Neural progenitor cell (in vitro differentiated cells): ENCODE measurements at regions not wholly inside any gene's neighbourhood (a gene's known extent, or its start where the extent isn't known, plus 50 kb on each side); places are given as distances from the start of the nearest gene placed in this dataset.

Experiments
- DNase-seq: peaks from one replicate; pipeline ENCODE4 v3.0.0-alpha.2; 2016; ENCODE audit warnings: low spot score
- H2AFZ ChIP-seq: fragments of 200-600 bp; sonication (generic); replicated peaks from 2 replicates; pipeline ENCODE4 v1.6.1; 2016; ENCODE audit warnings: antibody characterized with exemption
- H3F3A ChIP-seq: fragments of 200-600 bp; sonication (generic); 2 replicates; pipeline ENCODE4 v1.6.1; 2016; ENCODE audit warnings: antibody characterized with exemption, low read depth
- H3K27ac ChIP-seq: fragments of 200-600 bp; sonication (generic); 2 replicates; pipeline ENCODE4 v1.5.1; 2016; ENCODE audit warnings: mild to moderate bottlenecking
- H3K27me3 ChIP-seq: fragments of 200-600 bp; sonication (generic); 2 replicates; pipeline ENCODE4 v1.6.1; 2016; ENCODE audit warnings: mild to moderate bottlenecking, moderate library complexity
- H3K36me3 ChIP-seq: fragments of 200-600 bp; sonication (generic); 2 replicates; pipeline ENCODE4 v1.5.1; 2016
- H3K4me1 ChIP-seq: fragments of 200-600 bp; sonication (generic); 2 replicates; pipeline ENCODE4 v1.6.1; 2016; ENCODE audit warnings: mixed run types
- H3K4me2 ChIP-seq: fragments of 200-600 bp; sonication (generic); 2 replicates; pipeline ENCODE4 v1.6.1; 2016
- H3K4me3 ChIP-seq: fragments of 200-600 bp; sonication (generic); 2 replicates; pipeline ENCODE4 v1.5.1; 2016
- H3K79me2 ChIP-seq: fragments of 200-600 bp; sonication (generic); 2 replicates; pipeline ENCODE4 v1.6.1; 2016; ENCODE audit warnings: low read depth
- H3K9ac ChIP-seq: fragments of 200-600 bp; sonication (generic); 2 replicates; pipeline ENCODE4 v1.6.1; 2016
- H3K9me3 ChIP-seq: fragments of 200-600 bp; sonication (generic); 2 replicates; pipeline ENCODE4 v1.5.1; 2016; ENCODE audit warnings: low read depth
- H4K20me1 ChIP-seq: fragments of 200-600 bp; sonication (generic); 2 replicates; pipeline ENCODE4 v1.6.1; 2016; ENCODE audit warnings: low read depth
- H3K27ac Mint-ChIP-seq: 3 replicates; pipeline ENCODE4 v1.8.0; 2021; ENCODE audit warnings: mixed read lengths
- H3K27me3 Mint-ChIP-seq: 2 replicates; pipeline ENCODE4 v1.8.0; 2022; ENCODE audit warnings: low read depth, mild to moderate bottlenecking, inconsistent platforms, moderate library complexity, mixed read lengths; ENCODE audit not compliant: insufficient read depth
- H3K36me3 Mint-ChIP-seq: 3 replicates; pipeline ENCODE4 v1.8.0; 2021; ENCODE audit warnings: mixed read lengths
- H3K4me1 Mint-ChIP-seq: 3 replicates; pipeline ENCODE4 v1.8.0; 2021; ENCODE audit warnings: mixed read lengths
- H3K4me3 Mint-ChIP-seq: 3 replicates; pipeline ENCODE4 v1.8.0; 2021; ENCODE audit warnings: mild to moderate bottlenecking, moderate library complexity, mixed read lengths
- H3K9me3 Mint-ChIP-seq: 3 replicates; pipeline ENCODE4 v1.8.0; 2020; ENCODE audit warnings: mixed read lengths
- CTCF ChIP-seq: fragments of 200-600 bp; sonication (generic); IDR thresholded peaks from 2 replicates; pipeline ENCODE4 v1.5.1; 2017; ENCODE audit warnings: antibody characterized with exemption, mild to moderate bottlenecking
- EZH2 ChIP-seq: fragments of 200-600 bp; sonication (generic); IDR thresholded peaks from 2 replicates; pipeline ENCODE4 v1.6.1; 2017; ENCODE audit warnings: antibody characterized with exemption, mild to moderate bottlenecking, moderate library complexity
- EZH2phosphoT487 ChIP-seq: fragments of 200-600 bp; sonication (generic); IDR thresholded peaks from 2 replicates; pipeline ENCODE4 v1.6.1; 2017; ENCODE audit warnings: antibody characterized with exemption

GRCh38 chr16:79463841-79464240 is 136.7 kb downstream of the MAF start:
- no peaks in the 10 kb centered on the region for H3K4me1 Mint-ChIP-seq
- Histone ChIP-seq H3K27ac (no peak overlapping the region), H3K9me3 (no peaks in the 10 kb centered on the region), H3K27me3 (no peaks in the 10 kb centered on the region), H4K20me1 (no peaks in the 10 kb centered on the region), H3K9ac (no peak overlapping the region), H3K79me2 (no peaks in the 10 kb centered on the region), H3K4me3 (no peak overlapping the region), H3K36me3 (no peaks in the 10 kb centered on the region), H3K4me2 (no peak overlapping the region), H3K4me1 (no peaks in the 10 kb centered on the region), H3F3A (no peaks in the 10 kb centered on the region), H2AFZ (no peak overlapping the region)
- DNase-seq, result no peak
- H3K27me3 Mint-ChIP-seq, result no peaks in the 10 kb centered on the region
- no peak for TF ChIP-seq EZH2phosphoT487
- TF ChIP-seq EZH2, result no peak
- no peak for TF ChIP-seq CTCF
- H3K9me3 Mint-ChIP-seq, result no peaks in the 10 kb centered on the region
- H3K36me3 Mint-ChIP-seq, result no peaks in the 10 kb centered on the region
- H3K4me3 Mint-ChIP-seq, result no peak overlapping the region
- H3K27ac Mint-ChIP-seq, result no peak overlapping the region

DNA sequence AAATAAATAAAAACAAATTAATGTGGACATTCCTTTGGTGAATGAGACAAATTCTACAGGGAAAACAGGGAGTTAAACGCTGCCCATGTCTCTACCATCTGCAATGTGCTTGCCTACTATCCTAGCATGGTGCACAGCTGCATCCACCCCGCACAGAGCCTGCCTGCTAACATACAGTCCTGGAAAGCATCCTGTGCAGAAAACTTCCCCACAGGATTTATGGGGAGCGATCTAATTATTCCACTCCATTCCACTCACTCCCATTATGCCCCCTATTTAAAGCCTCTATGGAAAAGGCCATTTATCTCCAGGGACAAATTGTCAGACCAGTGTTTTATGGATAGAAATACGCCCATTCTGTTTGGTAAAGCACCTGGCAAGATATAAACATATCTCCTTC is 144.5 kb downstream of the MAF start:
- H3K27ac ChIP-seq, result no peak overlapping the region
- no peaks in the 10 kb centered on the region for H3K27me3 ChIP-seq
- H3K79me2 ChIP-seq, result no peaks in the 10 kb centered on the region
- no peaks in the 10 kb centered on the region for H3K9me3 Mint-ChIP-seq
- no peak overlapping the region for H3K27ac Mint-ChIP-seq
- H3K9ac ChIP-seq, result no peak overlapping the region
- H3K4me2 ChIP-seq, result no peak overlapping the region
- DNase-seq, result no peak
- peaks cover 5% of the 10 kb centered on the region for H3K4me1 Mint-ChIP-seq
- no peak overlapping the region for H2AFZ ChIP-seq
- no peaks in the 10 kb centered on the region for H3K36me3 Mint-ChIP-seq
- H3K27me3 Mint-ChIP-seq, result no peaks in the 10 kb centered on the region
- TF ChIP-seq CTCF, result no peak
- H3F3A ChIP-seq, result no peaks in the 10 kb centered on the region
- no peak overlapping the region for H3K4me3 ChIP-seq
- H3K4me3 Mint-ChIP-seq, result no peak overlapping the region
- no peaks in the 10 kb centered on the region for H4K20me1 ChIP-seq
- H3K4me1 ChIP-seq, result peaks cover 4% of the 10 kb centered on the region
- no peaks in the 10 kb centered on the region for H3K36me3 ChIP-seq
- no peaks in the 10 kb centered on the region for H3K9me3 ChIP-seq

DNA sequence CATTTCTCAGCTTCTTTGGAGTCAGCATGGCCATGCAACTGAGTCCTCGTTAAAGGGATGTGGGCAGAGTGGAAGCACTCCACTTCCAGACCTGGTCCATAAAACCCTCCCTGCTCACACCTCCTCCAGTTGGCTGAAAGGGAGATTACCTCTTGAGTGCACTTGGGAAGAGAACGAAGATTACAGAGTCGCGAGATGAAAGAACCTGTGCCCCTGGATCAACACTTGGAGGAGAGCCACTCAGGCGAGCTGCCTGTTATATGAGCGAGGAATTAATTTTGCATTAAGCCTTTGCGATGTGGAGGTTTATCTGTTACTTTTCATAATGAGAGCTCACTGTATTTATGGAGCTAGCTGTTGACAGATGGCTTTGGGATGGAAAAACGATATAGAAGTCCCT is 147.9 kb downstream of the MAF start:
- no peaks in the 10 kb centered on the region for H4K20me1 ChIP-seq
- H3K4me3 ChIP-seq, result no peak overlapping the region
- no peaks in the 10 kb centered on the region for H3K36me3 ChIP-seq
- no peak overlapping the region for H2AFZ ChIP-seq
- H3K27me3 ChIP-seq, result no peaks in the 10 kb centered on the region
- H3F3A ChIP-seq, result no peaks in the 10 kb centered on the region
- no peaks in the 10 kb centered on the region for H3K9me3 ChIP-seq
- Mint-ChIP-seq H3K27me3 (peaks cover 2% of the 10 kb centered on the region), H3K36me3 (no peaks in the 10 kb centered on the region), H3K4me1 (peaks cover 5% of the 10 kb centered on the region), H3K9me3 (no peaks in the 10 kb centered on the region), H3K4me3 (no peak overlapping the region), H3K27ac (no peak overlapping the region)
- H3K9ac ChIP-seq, result no peak overlapping the region
- H3K4me1 ChIP-seq, result peaks cover 5% of the 10 kb centered on the region
- no peak for DNase-seq
- no peak overlapping the region for H3K4me2 ChIP-seq
- no peaks in the 10 kb centered on the region for H3K79me2 ChIP-seq
- TF ChIP-seq EZH2 (no peak), EZH2phosphoT487 (no peak), CTCF (no peak)
- no peak overlapping the region for H3K27ac ChIP-seq
